ENCODE measurements at regions not wholly inside any gene's neighbourhood (a gene's known extent, or its start where the extent isn't known, plus 50 kb on each side); places are given as distances from the start of the nearest gene placed in this dataset.

DNA sequence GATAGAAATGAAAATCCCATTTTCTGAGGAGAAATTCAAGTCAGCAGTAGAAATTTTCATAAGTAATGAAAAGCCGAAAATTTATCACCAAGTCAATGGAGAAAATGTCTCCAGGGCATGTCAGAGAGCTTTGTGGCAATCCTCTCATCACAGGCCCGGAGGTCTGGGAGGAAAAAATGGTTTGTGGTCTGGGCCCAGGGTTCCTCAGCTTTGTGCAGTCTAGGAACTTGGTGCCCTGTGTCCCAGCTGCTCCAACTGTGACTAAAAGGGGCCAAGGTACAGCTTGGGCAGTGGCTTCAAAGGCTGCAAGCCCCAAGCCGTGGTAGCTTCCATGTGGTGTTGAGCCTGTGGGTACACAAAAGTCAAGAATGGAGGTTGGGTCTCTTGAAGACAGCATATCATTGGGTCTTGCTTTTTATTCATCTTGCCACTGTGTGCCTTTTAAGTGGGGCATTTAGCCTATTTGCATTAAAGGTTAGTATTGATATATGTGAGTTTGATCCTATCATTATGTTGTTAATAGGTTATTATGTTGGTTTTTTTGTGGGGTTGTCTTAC is 608.5 kb downstream of the PDHA2 start:
- Histone ChIP-seq H3K36me3 (ENCODE audit: control insufficient read depth, insufficient read depth, low read length) (no peaks in the 10 kb centered on the region), H3K27me3 (ENCODE audit: control insufficient read depth, insufficient read depth, low read length) (no peaks in the 10 kb centered on the region), H3K23ac (ENCODE audit: low read depth, low read length) (no peak overlapping the region), H2BK20ac (ENCODE audit: low read depth, low read length) (no peak overlapping the region), H3K27ac (ENCODE audit: insufficient read depth, low read length) (no peak overlapping the region), H2BK120ac (ENCODE audit: low read depth, low read length) (no peak overlapping the region), H4K20me1 (ENCODE audit: insufficient read depth, low read length) (no peaks in the 10 kb centered on the region), H2AK9ac (replicated peaks; ENCODE audit: low read depth, low read length, poor library complexity) (no peak overlapping the region), H3K4me1 (ENCODE audit: control insufficient read depth, insufficient read depth, low read length) (no peaks in the 10 kb centered on the region), H4K91ac (ENCODE audit: insufficient read depth, low read depth, low read length) (no peak overlapping the region), H2BK5ac (ENCODE audit: low read depth, low read length, poor library complexity, severe bottlenecking) (no peak overlapping the region), H2BK15ac (ENCODE audit: low read depth, low read length) (no peak overlapping the region), H4K5ac (ENCODE audit: low read depth, low read length) (no peak overlapping the region), H2AFZ (replicated peaks; ENCODE audit: low read length, poor library complexity) (no peak overlapping the region), H3K14ac (replicated peaks; ENCODE audit: low read depth, low read length) (no peak overlapping the region), H3K79me1 (ENCODE audit: low read depth in 1 of 2, low read length in 2 of 2) (no peaks in the 10 kb centered on the region), H3K4me3 (ENCODE audit: insufficient read depth, low read depth, low read length) (no peak overlapping the region), H4K8ac (ENCODE audit: low read depth in 2 of 2, low read length in 2 of 2) (no peak overlapping the region), H3K9me1 (ENCODE audit: insufficient read depth, low read length) (no peaks in the 10 kb centered on the region), H3K9me3 (ENCODE audit: control insufficient read depth, insufficient read depth, low read length) (peaks cover 16% of the 10 kb centered on the region), H3K9ac (ENCODE audit: low read depth, low read length) (no peak overlapping the region), H3K4ac (ENCODE audit: low read depth, low read length) (no peak overlapping the region), H2AK5ac (ENCODE audit: low read depth, low read length) (no peak overlapping the region), H3K18ac (ENCODE audit: low read depth, low read length) (no peak overlapping the region), H3K4me2 (ENCODE audit: low read depth, low read length) (no peak overlapping the region), H3K56ac (ENCODE audit: extremely low read depth, insufficient read depth, low read length) (no peak overlapping the region)
- intact Hi-C loops (cut with micrococcal nuclease), result no loop called here
- no peak for DNase-seq
- in situ Hi-C loops (cut with MboI; ENCODE audit: low sequenced_read_pairs), result no loop called here
- dilution Hi-C loops (cut with HindIII; ENCODE audit: low sequenced_read_pairs, unreplicated experiment), result no loop called here
- no TSS peak for BruUV-seq (replicated peaks)
- ChIA-PET CTCF (no interaction called here), POLR2A (ENCODE audit: unreplicated experiment) (no interaction called here)
- ATAC-seq (ENCODE audit: low read depth), result no peak
- TF ChIP-seq BHLHE40 (IDR thresholded peaks at IDR 0.05; ENCODE audit: low read depth, low read length) (no peak), MXI1 (IDR thresholded peaks at IDR 0.05; ENCODE audit: borderline replicate concordance, low read depth, low read length) (no peak), CHD1 (IDR thresholded peaks at IDR 0.05; ENCODE audit: low read depth, low read length) (no peak), POLR2A (IDR thresholded peaks at IDR 0.05; ENCODE audit: low read depth, low read length) (no peak), CEBPB (IDR thresholded peaks at IDR 0.05; ENCODE audit: low read depth, low read length) (no peak), MAFK (IDR thresholded peaks at IDR 0.05; ENCODE audit: low read depth, low read length) (no peak), RAD21 (IDR thresholded peaks at IDR 0.05; ENCODE audit: low read length) (no peak), MAZ (IDR thresholded peaks at IDR 0.05; ENCODE audit: borderline replicate concordance, low read depth, low read length) (no peak), SMC3 (IDR thresholded peaks at IDR 0.05; ENCODE audit: low read depth, low read length) (no peak), RFX5 (IDR thresholded peaks at IDR 0.05; ENCODE audit: low read depth, low read length) (no peak), NFE2L2 (IDR thresholded peaks at IDR 0.05; ENCODE audit: low read depth, low read length) (no peak), FOS (IDR thresholded peaks at IDR 0.05; ENCODE audit: low read depth, low read length) (no peak), RCOR1 (IDR thresholded peaks at IDR 0.05; ENCODE audit: insufficient replicate concordance, low read length) (no peak)
- TF ChIP-seq, protein P1, sequence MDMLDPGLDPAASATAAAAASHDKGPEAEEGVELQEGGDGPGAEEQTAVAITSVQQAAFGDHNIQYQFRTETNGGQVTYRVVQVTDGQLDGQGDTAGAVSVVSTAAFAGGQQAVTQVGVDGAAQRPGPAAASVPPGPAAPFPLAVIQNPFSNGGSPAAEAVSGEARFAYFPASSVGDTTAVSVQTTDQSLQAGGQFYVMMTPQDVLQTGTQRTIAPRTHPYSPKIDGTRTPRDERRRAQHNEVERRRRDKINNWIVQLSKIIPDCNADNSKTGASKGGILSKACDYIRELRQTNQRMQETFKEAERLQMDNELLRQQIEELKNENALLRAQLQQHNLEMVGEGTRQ (IDR thresholded peaks at IDR 0.05; ENCODE audit: low read depth, low read length), result no peak
- TF ChIP-seq, protein P2, sequence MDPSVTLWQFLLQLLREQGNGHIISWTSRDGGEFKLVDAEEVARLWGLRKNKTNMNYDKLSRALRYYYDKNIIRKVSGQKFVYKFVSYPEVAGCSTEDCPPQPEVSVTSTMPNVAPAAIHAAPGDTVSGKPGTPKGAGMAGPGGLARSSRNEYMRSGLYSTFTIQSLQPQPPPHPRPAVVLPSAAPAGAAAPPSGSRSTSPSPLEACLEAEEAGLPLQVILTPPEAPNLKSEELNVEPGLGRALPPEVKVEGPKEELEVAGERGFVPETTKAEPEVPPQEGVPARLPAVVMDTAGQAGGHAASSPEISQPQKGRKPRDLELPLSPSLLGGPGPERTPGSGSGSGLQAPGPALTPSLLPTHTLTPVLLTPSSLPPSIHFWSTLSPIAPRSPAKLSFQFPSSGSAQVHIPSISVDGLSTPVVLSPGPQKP (IDR thresholded peaks at IDR 0.05; ENCODE audit: borderline replicate concordance, low read depth, low read length), result no peak
- TF ChIP-seq, protein P3, sequence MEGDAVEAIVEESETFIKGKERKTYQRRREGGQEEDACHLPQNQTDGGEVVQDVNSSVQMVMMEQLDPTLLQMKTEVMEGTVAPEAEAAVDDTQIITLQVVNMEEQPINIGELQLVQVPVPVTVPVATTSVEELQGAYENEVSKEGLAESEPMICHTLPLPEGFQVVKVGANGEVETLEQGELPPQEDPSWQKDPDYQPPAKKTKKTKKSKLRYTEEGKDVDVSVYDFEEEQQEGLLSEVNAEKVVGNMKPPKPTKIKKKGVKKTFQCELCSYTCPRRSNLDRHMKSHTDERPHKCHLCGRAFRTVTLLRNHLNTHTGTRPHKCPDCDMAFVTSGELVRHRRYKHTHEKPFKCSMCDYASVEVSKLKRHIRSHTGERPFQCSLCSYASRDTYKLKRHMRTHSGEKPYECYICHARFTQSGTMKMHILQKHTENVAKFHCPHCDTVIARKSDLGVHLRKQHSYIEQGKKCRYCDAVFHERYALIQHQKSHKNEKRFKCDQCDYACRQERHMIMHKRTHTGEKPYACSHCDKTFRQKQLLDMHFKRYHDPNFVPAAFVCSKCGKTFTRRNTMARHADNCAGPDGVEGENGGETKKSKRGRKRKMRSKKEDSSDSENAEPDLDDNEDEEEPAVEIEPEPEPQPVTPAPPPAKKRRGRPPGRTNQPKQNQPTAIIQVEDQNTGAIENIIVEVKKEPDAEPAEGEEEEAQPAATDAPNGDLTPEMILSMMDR (conservative IDR thresholded peaks at IDR 0.05; ENCODE audit: low read depth, low read length), result no peak
- WGBS, 2 experiments (ENCODE audit: extremely low coverage in 2 of 2, insufficient read length in 1 of 2), result no CpG with 5 or more reads among the region's 3 CpGs
